ENCODE measurements at regions not wholly inside any gene's neighbourhood (a gene's known extent, or its start where the extent isn't known, plus 50 kb on each side); places are given as distances from the start of the nearest gene placed in this dataset.
A peak's percentile ranks its signal among the peaks of the same experiment; 100 is the strongest.

GRCh38 chr5:51944500-51945125, 561.4 kb downstream of the ISL1 start:
- no peak for DNase-seq

- DNase-seq = no peak
Observed at GRCh38 chr5:51958473-51958872, 575.2 kb downstream of the ISL1 start.

GRCh38 chr5:51960617-51961121, 577.4 kb downstream of the ISL1 start:
- DNase-seq = no peak

GRCh38 chr5:51961154-51961562, 577.9 kb downstream of the ISL1 start:
- DNase-seq = no peak

DNA sequence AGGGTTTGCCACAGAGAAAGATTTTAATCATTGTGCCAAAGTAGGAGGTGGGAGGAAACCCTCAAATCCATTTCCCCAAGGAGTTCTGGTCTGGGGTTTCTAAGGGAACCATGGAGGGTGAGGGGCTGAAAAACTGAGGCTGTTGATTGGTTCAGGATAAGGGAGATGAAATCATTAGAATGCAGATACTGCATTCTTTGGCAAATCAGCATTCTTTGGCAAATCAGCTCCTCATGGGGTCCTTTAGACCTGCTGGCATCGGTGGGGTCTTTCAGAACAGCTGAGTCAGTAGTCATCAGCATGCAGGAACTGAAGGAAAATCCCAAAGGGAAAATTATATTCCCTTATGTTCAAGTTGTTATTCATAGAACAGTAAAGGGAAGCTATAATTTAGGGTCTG, 585.5 kb downstream of the ISL1 start:
- DNase-seq = no peak

GRCh38 chr5:51974834-51975233, 591.6 kb downstream of the ISL1 start:
- DNase-seq = no peak

- no peak for DNase-seq
Observed at GRCh38 chr5:51977014-51977413, 593.8 kb downstream of the ISL1 start.

DNA sequence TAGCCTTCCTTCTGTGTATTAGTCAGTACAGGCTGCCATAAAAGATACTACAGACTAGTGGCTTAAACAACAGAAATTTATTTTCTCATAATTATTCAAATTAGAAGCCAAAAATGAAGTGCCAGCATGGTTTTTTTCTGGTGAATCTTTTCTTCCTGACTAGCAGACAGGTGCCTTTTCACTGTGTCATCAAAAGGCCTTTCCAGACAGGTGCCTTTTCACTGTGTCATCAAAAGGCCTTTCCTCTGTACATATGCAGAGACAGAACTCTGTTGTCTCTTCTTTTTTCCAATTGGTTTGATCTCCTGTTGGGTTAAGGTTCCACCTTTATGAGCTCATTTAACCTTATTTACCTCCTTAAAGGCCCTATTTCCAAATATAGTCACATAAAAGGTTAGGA, 599.9 kb downstream of the ISL1 start:
- DNase-seq = no peak

DNA sequence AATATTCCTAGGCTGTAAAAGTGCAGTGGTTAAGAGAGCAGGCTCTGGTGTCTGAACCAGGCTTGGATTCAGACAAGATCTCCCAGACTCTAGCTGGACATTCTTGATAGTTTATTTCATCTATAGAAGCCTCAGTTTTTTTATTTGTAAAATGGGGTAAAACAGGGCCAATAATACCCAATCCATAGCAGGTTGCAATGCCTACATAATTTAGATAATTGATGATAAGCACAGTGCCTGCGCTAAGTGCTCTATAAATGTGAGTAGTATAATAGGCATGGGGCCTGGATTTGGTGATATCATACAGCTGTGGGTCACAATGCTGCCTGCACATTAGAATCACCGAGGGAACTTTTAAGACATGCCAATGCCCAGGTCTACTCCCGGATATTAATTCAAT, 603.5 kb downstream of the ISL1 start:
- DNase-seq = no peak

GRCh38 chr5:51987239-51987638, 604.0 kb downstream of the ISL1 start:
- no peak for DNase-seq

DNA sequence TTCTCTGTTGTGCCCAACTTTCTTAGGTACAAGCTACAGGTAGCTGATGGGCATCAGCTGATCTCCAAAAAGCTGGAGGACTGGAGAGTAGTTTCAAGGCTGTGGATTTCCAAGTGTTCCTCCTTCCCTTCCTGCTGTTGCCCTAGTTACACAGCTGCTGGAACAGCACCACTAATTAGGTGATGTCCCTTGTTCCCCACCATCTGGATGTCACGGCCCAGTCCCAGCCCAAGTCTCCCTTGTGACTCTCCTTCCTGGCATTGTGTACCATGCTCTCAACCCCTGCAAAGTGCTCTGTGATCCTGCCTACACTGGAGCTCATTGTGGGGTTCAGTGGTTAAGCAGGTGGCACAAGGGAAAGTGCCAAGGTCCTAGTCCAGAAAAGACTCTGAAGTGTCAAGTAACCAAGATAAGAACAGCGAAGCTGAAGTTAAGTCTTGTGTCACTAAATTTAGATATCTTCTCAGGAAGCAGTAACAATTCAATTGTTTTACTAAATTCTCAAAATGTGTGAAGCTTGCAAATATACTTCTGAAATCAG, 604.5 kb downstream of the ISL1 start:
- DNase-seq = no peak

DNA sequence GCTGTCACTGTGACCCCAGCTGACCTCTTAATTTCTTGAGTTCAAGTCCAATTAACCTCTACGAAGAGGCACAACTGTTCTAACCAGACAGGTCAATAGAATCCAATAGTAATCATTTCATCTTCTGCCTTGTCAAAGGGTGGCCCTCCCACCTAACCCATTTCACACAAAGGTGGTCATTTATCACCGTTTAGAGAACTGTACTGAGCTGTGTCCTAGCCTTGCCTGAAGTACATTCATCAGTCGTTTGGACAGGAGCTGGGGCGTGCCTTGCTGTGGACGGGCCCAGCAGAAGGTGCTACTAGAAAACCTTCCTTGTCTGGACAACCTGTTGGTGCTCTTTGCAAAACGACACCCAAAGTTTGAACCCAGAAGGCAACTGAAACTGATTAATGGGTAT, 605.4 kb downstream of the ISL1 start:
- DNase-seq = no peak

- DNase-seq = no peak
Observed at GRCh38 chr5:51990241-51990640, 607.0 kb downstream of the ISL1 start.

GRCh38 chr5:51990661-51991180, 607.5 kb downstream of the ISL1 start:
- no peak for DNase-seq

GRCh38 chr5:51991940-51992339, 608.7 kb downstream of the ISL1 start:
- DNase-seq = no peak

DNA sequence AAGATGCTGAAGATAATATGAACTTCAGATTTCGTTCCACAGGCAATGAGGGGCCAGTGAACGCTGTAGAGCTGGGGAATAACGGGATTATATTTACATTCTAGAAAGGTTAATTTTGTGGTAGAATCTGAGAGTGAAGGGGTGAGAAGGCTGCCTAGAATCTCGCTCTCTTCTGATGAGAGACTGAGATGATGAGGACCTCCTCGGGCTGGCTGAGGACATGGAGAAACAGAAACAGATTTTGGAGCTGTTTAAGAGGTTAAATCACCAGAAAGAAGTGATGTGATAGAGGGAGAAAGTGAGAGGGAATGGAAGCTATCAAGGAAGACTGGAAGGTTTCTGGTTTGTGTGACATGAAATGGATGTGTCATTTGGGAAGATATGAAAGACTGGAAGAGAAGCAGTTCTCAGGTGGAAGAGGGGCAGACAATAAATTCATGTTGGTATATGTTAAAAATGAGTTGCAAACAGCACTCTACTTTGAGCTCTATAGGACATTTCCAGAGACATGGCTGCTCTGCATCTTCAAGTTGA, 612.6 kb downstream of the ISL1 start:
- DNase-seq = no peak

DNA sequence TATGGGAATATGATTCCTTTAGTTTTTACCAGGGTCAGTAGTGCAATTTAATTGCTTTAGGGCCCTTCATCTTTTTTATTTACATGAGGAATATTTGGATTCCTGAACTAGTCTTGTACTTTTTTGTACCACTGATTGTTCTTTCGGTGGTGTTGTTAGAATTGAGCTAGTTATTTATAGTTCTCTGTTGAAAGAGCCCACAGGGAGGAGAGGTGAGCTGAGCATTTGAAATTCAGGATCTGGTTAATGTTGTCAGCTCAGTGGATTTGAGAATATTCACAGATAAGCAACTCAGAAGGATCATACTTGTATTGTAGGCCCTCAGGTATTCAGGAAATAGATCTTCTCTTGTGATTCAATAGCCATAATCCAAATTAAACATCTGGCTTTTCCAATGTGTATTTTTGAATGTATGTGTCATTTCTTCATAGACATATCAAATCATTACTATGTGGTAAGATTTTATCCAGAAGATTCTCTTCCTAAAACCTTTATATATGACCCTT, 613.2 kb downstream of the ISL1 start:
- DNase-seq = no peak

GRCh38 chr5:51997500-51997899, 614.3 kb downstream of the ISL1 start:
- no peak for DNase-seq

DNA sequence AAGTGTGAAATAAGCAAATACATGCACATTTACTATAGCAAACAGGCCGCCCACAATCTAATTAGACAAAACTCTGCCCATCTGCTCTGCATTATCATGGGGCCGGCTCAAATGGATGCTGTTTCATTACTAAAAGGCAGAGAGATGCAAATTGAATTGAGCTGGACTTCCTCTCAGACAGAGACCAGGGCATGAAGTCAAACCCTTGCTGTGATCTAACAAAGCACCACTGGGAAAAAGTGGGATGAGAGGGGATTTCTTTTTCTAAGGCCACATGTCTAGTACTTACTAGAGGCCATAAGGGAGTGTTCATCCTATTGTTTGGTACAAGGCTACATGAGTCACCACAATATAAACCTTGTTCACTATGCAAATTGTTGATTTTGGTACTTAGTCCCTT, 614.7 kb downstream of the ISL1 start:
- no peak for DNase-seq

- DNase-seq = peak; percentile 13
Observed at GRCh38 chr5:52007230-52007858, 624.1 kb downstream of the ISL1 start.

GRCh38 chr5:52010454-52010853, 627.2 kb downstream of the ISL1 start:
- DNase-seq = no peak

DNA sequence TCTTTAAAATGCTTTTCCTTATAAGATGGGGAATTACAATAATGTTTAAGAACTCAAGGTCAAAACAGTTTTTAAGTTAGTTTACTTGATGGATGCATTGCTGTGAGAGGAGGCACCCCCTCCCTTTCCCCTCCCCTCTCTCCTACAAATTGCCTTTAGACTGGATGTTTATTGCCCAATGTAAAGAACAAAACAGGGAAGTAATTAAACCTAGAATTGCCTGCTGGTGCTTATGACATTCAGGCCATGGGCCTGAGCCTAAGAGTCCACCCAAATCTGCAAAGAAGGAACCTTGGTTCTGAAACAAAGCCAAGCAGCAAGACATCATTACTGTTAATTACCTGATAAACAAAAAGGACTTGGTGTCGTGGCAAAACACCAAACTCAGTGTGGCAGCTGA, 630.3 kb downstream of the ISL1 start:
- DNase-seq = no peak

GRCh38 chr5:52015760-52016159, 632.5 kb downstream of the ISL1 start:
- no peak for DNase-seq

- DNase-seq = no peak
Observed at GRCh38 chr5:52017567-52017966, 634.3 kb downstream of the ISL1 start.
